Ecto neural progenitor cell (in vitro differentiated cells): ENCODE measurements at regions not wholly inside any gene's neighbourhood (a gene's known extent, or its start where the extent isn't known, plus 50 kb on each side); places are given as distances from the start of the nearest gene placed in this dataset.

Experiments used
- DNase-seq: peaks from one replicate; pipeline ENCODE4 v3.0.0-alpha.2; 2018; ENCODE audit warnings: low spot score

- no peak for DNase-seq
Measured at GRCh38 chr22:27541836-27542235, 259.7 kb downstream of the MN1 start.

DNA sequence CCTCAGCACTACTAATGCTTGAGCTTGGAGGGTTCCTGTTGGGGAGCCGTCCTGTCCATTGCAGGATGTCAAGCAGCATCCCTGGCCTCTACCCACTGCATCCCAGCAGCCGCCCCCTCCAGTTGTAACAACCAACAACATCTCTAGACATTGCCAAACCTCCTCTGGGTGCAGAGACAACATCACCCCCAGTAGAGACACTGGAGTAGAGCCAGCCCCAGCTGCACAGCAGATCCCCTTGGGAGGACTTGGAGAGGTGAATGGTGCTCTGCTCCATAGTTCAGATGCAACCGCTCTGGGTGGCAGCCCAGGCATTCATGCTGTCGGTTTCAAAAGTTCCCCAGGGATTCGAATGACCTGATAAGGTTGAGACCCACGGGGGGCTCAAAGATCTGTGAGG lies 259.0 kb downstream of the MN1 start:
- no peak for DNase-seq

GRCh38 chr22:27543460-27543859 lies 258.1 kb downstream of the MN1 start:
- DNase-seq, result no peak

DNA sequence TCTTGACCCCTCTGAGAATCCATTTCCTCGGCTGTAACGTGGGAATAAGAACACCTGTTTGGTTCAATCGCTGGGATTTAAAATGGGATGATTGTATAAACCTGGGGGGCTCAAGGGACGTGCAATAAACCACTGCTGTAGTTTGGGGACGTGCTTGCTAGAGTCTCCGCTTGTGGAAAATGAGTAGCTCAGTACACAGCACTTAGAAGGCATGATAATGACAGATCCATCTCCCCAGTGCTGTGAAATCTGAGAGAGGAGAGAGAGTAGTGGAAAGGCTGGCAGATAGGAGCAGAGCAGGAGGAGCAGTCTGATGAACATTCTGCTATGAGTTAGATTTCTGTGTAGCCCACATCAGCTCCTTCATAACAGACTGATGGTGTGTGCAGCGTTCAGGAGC lies 256.5 kb downstream of the MN1 start:
- DNase-seq, result no peak

- DNase-seq, result no peak
Measured at GRCh38 chr22:27546157-27546935, 255.2 kb downstream of the MN1 start.

GRCh38 chr22:27551402-27551801 lies 250.2 kb downstream of the MN1 start:
- no peak for DNase-seq

DNA sequence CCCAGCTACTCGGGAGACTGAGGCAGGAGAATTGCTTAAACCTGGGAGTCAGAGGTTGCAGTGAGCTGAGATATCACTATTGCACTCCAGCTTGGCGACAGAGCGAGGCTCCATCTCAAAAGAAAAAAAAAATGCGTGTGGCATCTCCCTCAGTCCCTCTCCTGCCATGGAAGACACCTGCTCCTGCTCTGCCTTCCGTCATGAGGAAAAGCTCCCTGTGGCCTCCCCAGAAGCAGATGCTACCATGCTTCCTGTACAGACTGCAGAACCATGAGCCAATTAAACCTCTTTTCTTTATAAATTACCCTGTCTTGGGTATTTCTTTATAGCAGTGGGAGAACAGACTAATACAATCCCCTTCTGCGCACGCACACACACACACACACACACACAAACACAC lies 249.4 kb downstream of the MN1 start:
- no peak for DNase-seq

DNA sequence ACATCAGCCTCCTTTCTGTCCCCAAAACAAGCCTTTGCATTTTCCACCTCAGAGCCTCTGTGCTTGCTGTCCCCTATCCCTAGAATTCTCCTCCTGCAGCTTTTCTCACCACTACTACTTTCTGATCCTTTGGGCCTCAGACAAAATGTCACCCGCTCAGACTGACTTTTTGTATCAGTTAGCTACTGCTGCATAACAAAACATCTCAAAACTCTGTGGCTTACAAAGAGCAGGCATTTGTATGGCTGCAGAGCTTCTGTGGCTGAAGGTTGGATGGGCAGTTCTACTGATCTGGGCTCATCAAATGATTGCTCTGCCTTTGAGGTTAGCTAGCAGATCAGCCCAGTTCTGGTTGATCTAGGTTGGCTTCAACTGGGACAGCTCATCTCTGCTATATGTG lies 248.7 kb downstream of the MN1 start:
- no peak for DNase-seq

DNA sequence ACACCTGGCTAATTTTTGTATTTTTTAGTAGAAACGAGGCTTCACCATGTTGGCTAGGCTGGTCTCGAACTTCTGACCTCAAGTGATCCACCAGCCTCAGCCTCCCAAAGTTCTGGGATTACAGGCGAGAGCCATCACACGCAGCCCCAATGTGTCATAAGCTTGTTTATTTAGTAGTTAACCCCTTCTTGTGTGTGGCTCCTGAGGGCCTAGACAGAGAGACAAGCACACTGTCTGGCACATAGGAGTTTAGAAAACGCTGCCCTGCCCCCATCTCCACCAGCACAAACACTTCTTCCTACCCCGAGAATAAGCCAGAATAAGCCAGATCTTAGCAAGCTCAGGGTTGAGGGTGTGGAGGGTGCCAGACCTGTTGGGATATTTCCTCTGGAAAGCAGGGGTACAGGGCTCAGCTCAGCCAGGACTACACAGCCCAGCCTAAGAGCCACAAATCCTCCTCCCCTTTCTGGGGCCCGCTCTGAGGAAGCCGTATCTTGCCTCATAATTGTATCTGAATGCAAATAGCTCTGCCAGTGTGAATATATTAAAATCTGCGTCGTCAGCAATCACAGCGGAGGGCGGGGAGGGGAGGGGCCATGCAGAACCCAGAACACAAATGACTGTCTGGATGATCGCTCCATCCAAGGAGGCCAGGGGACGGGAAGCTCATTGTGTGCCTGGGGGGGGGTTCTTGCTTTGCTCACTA lies 247.3 kb downstream of the MN1 start:
- no peak for DNase-seq

- no peak for DNase-seq
Measured at GRCh38 chr22:27554841-27555456, 246.6 kb downstream of the MN1 start.

DNA sequence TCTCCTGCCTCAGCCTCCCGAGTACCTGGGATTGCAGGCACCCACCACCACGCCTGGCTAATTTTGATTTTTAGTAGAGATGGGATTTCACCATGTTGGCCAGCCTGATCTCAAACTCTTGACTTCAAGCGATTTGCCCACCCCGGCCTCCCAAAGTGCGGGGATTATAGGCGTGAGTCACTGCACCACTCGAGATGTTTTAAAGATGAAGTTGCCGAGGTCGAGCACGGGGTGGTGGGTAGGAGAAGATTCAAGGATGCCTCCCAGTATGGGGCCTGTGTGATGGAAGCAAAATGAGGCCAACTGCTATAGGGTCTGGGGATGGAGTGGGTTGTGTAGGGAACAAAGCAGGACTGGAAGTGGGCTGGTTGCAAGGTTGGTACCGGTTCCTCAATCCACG lies 245.2 kb downstream of the MN1 start:
- DNase-seq, result no peak

GRCh38 chr22:27557286-27558008 lies 244.1 kb downstream of the MN1 start:
- DNase-seq, result no peak

DNA sequence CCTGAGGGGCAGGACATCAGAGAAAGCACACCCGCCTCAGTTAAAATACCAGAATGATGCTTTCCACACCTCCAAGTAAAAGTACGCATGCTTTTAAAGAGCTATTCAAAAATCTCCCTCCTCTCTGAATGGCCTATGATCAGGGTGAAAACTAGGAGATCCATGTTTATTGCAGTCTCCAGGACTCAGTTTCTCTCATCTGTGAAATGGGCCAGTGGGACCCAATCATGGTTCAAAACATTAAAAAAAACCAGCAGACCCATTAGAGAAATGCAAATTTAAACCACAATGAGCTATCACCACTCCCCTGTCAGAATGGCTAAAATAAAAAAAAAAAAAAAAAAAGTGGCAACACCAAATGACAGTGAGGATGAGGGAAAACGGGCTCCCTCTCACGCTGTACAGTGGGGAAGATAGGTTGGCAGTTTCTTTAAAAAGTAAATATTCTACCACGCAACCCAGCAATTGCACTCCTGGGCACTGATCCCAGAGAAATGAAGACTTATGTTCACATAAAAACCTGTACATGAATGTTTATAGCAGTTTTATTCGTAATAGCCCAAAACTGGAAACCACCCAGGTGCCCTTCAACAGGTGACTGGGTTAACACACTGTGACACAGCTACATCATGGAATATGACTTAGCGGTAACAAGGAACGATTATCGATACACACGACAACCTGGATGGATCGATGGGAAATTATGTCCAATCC lies 242.7 kb downstream of the MN1 start:
- no peak for DNase-seq

- no peak for DNase-seq
Measured at GRCh38 chr22:27560781-27561180, 240.8 kb downstream of the MN1 start.

GRCh38 chr22:27561286-27561904 lies 240.2 kb downstream of the MN1 start:
- DNase-seq, result no peak

DNA sequence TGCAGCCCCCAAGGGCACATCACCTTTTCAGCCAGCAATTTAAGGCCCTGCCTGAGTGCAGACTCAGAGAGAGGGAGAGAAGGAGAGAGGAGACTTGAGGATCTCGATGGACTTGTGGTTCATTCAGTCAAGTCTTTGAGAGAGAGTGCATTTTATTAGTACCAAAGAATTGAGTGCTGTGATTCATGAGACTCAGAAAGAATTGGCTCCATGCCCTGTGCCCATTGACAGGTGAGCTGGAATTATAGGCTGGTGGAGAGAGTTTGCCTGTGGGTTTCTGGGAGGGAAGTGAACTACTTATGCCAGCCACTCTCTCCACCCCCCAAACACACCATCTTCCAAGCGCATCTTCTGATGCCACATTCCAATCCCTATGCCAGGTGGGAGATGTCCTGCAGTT lies 236.8 kb downstream of the MN1 start:
- no peak for DNase-seq

DNA sequence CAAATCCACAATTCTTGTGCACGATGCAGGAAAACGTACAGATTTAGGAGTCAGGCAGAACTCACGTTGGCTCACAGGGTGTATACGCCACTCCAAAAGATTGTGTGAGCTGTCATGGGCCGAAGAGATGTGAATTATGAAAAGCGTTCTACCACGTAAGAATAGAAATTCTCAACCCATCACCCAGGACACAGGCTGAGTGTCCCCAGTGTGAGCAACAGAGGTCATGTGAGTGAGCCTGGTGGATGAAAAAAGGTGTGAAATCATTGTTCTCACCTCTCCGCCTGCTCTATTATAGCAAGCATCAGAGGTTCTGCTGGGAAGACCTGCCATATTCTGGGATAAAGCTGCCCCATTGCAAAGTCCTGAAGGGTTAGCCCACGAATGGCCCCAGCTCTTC lies 235.0 kb downstream of the MN1 start:
- DNase-seq, result no peak

- DNase-seq, result no peak
Measured at GRCh38 chr22:27568265-27568664, 233.3 kb downstream of the MN1 start.

- DNase-seq, result no peak
Measured at GRCh38 chr22:27571463-27572277, 229.9 kb downstream of the MN1 start.

DNA sequence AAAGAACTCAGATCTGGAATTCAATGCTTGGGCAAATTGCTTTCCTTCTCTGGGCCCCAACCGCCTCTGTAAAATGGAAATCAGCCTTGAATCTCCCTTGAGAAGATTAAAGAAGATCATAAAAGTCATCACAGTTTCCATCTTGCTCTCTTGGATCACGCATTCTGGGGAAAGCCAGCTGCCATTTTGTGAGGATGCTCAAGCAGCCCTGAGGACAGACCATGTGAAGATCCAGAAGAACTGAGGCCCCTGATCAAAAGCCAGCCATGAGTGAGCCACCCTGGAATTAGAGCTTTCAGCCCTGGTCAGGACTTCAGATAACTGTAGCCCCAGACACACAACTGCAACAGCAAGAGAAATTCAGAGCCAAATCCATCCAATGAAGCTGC lies 229.3 kb downstream of the MN1 start:
- no peak for DNase-seq
